GM12892 (cell line): ENCODE measurements at regions not wholly inside any gene's neighbourhood (a gene's known extent, or its start where the extent isn't known, plus 50 kb on each side); places are given as distances from the start of the nearest gene placed in this dataset.

Experiments
- POLR2A ChIP-seq: IDR thresholded peaks from 2 replicates; pipeline ENCODE4 v1.6.1; 2011; ENCODE audit warnings: low read depth, low read length, control low read depth
- POLR2AphosphoS5 ChIP-seq: IDR thresholded peaks from 2 replicates; pipeline ENCODE4 v1.6.1; 2011; ENCODE audit warnings: low read depth, low read length, control low read depth

DNA sequence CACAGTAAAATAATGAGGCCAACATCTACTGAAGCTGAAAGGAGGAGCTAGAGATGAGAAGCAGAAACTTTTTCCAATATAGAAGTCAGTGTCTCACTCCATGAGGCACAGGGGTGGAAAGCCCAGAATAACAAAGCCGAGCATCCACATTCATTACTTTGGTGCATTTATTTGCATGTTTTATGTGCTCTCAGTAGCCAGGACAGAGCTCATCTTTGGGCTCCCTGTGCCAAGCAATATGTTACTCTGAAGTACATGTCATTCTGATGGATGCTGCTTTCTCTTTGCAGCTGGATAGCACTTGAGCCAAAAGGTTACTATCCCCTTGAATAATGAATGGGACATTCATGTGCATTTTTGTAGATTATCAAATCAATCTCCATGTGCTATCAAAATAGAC, 338.6 kb upstream of the SOX11 start:
- TF ChIP-seq POLR2A: no peak
- TF ChIP-seq POLR2AphosphoS5: no peak
